Activated CD8-positive, alpha-beta memory T cell treated with anti-CD3 and anti-CD28 coated beads, Interleukin-2, amount 10 ng/mL, durations not matched to agents 7 days and 5 days (primary cell): ENCODE measurements at regions not wholly inside any gene's neighbourhood (a gene's known extent, or its start where the extent isn't known, plus 50 kb on each side); places are given as distances from the start of the nearest gene placed in this dataset.

Experiments
- ATAC-seq: fragments of 150-1000 bp; cut with Tn5 transposase; one replicate; pipeline ENCODE4 v1.10.0; 2021; ENCODE audit warnings: moderate library complexity
- CTCF ChIA-PET: fragments of 350-600 bp; sonication (Branson Sonifier 250); formaldehyde crosslinking; loops from one replicate; lab custom pipeline; 2021; ENCODE audit warnings: antibody characterized with exemption; lab: Charles Lee
- DNase-seq: peaks from one replicate; pipeline ENCODE4 v3.0.0-alpha.2; 2020
- H3K27ac Mint-ChIP-seq: one replicate; pipeline ENCODE4 v1.8.0; 2021; ENCODE audit warnings: mild to moderate bottlenecking, mixed read lengths
- H3K27me3 Mint-ChIP-seq: one replicate; pipeline ENCODE4 v1.8.0; 2021; ENCODE audit warnings: mixed read lengths
- H3K36me3 Mint-ChIP-seq: one replicate; pipeline ENCODE4 v1.8.0; 2021; ENCODE audit warnings: mild to moderate bottlenecking, mixed read lengths
- H3K4me1 Mint-ChIP-seq: one replicate; pipeline ENCODE4 v1.8.0; 2021; ENCODE audit warnings: mixed read lengths
- H3K4me3 Mint-ChIP-seq: one replicate; pipeline ENCODE4 v1.8.0; 2021; ENCODE audit warnings: mild to moderate bottlenecking, moderate library complexity, mixed read lengths
- H3K9me3 Mint-ChIP-seq: one replicate; pipeline ENCODE4 v1.8.0; 2022; ENCODE audit warnings: low read depth, mixed read lengths

DNA sequence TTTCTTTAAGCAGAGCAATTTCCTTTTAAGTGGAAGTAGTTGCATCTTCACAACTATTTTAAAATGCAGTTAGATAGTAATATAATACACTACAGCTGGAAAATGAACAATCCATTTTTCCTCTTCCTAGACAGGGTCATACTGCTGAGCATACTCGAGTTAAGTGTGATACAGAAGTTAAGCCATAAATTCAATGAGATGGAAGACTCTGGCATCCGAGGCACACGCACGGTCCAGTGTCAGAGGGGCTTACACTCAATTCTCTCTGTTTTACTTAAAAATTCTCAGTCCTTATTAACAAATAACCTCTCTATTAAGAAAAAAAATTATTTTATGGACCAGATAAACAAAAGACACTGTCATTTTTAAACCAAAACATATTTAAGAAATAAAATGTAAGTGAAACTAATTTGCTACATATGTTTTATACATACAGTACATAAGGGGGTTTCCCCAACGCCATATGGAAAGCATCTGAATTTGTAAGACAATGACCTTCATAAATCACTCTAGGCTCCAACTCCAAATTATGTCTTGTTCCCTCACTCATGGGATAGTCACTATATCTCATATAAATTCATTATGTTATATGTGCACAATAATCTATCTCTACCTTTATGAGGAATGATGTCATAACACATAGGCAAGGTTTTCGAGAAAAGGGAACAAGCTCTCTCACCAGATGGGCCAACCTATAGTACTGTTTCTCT is 315.3 kb downstream of the PAPSS1 start:
- DNase-seq (no peak), ATAC-seq (no peak)
- H3K36me3 Mint-ChIP-seq = no peaks in the 10 kb centered on the region
- H3K4me1 Mint-ChIP-seq = no peaks in the 10 kb centered on the region
- no peaks in the 10 kb centered on the region for H3K9me3 Mint-ChIP-seq
- no peak overlapping the region for H3K27ac Mint-ChIP-seq
- no peaks in the 10 kb centered on the region for H3K27me3 Mint-ChIP-seq
- H3K4me3 Mint-ChIP-seq = no peak overlapping the region
- CTCF ChIA-PET = no interaction called here

DNA sequence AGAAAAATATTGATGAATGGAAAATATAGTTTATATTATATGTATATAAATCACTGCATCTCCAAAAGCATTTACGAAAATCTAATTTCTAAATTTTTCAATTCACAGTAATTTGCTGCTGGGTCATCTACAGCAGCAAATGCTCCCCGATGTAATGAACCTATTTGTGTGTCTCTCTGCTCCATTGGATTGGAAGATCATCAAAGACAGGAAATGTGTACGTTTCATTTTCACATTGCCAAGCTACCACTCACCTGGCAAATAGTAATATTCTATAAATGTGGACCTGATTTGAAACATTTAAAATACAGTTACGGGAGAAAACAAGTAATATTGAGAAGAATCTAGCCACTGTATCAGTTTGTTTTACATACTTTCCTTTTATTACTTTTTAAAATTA is 317.7 kb downstream of the PAPSS1 start:
- no peaks in the 10 kb centered on the region for H3K4me1 Mint-ChIP-seq
- H3K4me3 Mint-ChIP-seq = no peak overlapping the region
- H3K27me3 Mint-ChIP-seq = no peaks in the 10 kb centered on the region
- no peak overlapping the region for H3K27ac Mint-ChIP-seq
- no peaks in the 10 kb centered on the region for H3K36me3 Mint-ChIP-seq
- CTCF ChIA-PET = no interaction called here
- ATAC-seq (no peak), DNase-seq (no peak)
- no peaks in the 10 kb centered on the region for H3K9me3 Mint-ChIP-seq

DNA sequence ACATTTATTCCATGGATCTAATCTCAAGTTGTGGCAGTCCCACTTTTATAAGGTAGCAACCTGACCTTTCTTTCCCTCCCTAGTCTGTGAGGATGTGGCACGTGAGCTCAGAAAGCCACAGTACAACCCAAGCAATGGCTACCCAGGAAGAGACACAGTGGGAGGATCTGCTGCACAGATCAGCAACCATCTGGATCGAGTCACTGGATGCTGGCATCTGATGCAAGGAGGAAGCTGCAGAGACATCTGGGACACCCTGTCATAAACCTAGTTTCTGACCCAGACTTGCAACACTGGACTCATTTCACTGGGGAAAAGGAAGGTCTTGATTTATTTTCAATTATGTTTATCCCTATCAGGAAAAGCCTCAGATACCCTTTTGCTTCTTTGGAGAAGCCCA is 327.1 kb downstream of the PAPSS1 start:
- H3K27me3 Mint-ChIP-seq = no peaks in the 10 kb centered on the region
- no peaks in the 10 kb centered on the region for H3K36me3 Mint-ChIP-seq
- H3K4me1 Mint-ChIP-seq = no peaks in the 10 kb centered on the region
- ATAC-seq = no peak
- peaks cover 2% of the 10 kb centered on the region for H3K9me3 Mint-ChIP-seq
- CTCF ChIA-PET = no interaction called here
- no peak overlapping the region for H3K27ac Mint-ChIP-seq
- DNase-seq = no peak
- H3K4me3 Mint-ChIP-seq = no peak overlapping the region

DNA sequence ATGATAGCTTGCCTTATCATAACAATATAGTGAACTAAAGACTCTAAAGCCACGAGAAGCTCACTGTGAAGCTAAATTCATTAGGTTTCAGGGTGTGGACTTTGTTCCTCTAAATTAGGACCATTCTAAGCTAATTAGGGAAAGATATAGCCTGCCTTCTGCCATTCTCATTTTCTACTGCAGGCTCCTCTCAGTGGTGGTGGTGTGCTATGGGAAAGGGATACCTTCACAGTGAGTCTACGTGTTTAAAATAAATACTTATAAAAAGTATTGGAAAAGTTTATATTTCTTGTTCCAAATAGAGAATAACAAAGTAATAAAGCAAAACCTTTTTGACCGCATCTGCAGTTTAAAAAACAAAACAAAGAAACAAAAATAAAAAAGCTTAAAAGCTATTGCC is 327.7 kb downstream of the PAPSS1 start:
- H3K27ac Mint-ChIP-seq = no peak overlapping the region
- no peaks in the 10 kb centered on the region for H3K4me1 Mint-ChIP-seq
- no peak overlapping the region for H3K4me3 Mint-ChIP-seq

DNA sequence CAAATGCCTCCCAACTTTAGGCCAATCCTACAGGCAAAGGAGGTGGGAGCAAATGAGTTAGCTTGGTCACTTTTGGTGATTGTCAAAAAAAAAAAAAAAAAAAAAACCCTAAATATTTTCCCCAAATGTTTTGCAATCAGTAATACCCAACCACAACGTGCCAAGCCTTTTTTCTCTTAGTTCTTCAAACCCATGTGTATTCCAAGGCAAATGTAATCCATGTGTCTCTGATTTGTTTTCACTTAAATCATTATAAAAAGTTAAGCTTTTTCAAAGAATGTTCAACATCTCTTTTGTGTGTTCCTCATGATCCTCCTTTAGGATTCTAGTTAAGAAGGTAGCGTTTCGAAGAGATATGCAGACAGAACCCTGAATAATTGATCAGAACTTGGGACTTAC is 328.4 kb downstream of the PAPSS1 start:
- CTCF ChIA-PET = no interaction called here
- ATAC-seq (no peak), DNase-seq (no peak)
- Mint-ChIP-seq H3K4me1 (no peaks in the 10 kb centered on the region), H3K4me3 (no peak overlapping the region), H3K27ac (no peak overlapping the region), H3K27me3 (no peaks in the 10 kb centered on the region), H3K36me3 (no peaks in the 10 kb centered on the region), H3K9me3 (no peaks in the 10 kb centered on the region)

More for the DNA sequence above, 327.7 kb downstream of the PAPSS1 start:
- Mint-ChIP-seq H3K36me3 (no peaks in the 10 kb centered on the region), H3K27me3 (no peaks in the 10 kb centered on the region), H3K9me3 (peaks cover 2% of the 10 kb centered on the region)
- CTCF ChIA-PET = no interaction called here
- DNase-seq (no peak), ATAC-seq (no peak)

DNA sequence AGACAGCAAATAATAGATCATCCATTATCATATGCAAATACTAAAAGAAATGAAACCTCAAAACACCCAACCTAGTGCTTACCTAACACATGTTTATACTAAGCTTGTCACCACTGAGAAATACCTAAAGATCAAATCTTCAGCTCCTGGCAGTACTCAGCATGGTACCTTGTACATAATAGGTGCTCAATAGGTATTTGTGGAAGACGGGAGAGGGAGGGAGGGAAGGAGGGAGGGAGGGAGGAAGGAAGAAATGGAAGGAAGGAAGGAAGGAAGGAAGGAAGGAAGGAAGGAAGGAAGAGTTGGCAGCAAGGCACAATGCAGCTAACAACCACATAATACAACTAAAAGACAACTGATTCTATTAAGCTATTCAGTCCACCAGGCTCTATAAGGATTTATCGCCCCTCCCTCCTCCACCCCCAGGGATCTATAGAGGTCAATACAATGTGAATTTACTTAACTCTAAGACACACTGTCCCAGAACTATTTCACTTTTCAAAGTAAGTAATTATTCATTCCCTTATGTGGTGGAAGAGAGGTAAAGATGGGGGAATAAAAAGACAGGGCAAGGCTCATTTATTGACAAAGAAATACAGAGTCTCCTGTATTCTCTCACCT is 328.9 kb downstream of the PAPSS1 start:
- no peaks in the 10 kb centered on the region for H3K36me3 Mint-ChIP-seq
- H3K27me3 Mint-ChIP-seq = no peaks in the 10 kb centered on the region
- H3K4me1 Mint-ChIP-seq = no peaks in the 10 kb centered on the region
- no peak overlapping the region for H3K4me3 Mint-ChIP-seq
- no peaks in the 10 kb centered on the region for H3K9me3 Mint-ChIP-seq
- H3K27ac Mint-ChIP-seq = no peak overlapping the region
- DNase-seq (no peak), ATAC-seq (no peak)
- CTCF ChIA-PET = no interaction called here

DNA sequence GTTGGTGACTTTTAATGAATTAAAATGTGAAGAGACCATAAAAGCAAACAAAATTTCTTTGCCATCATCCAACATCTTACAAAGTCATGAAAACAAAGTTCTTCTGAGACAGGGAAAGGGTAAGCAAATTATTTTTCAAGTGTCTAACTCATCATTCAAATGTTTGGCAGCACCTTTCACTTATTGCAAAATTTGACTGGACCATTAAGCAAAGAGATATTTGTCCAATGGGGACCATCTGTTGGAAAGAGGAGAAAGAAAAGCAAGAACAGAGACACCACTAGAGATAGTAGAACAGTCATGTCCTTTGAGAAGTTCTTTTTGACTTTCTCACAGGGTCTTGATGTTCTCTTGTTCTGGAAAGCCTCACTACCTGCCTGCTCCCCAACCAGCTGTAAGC is 330.1 kb downstream of the PAPSS1 start:
- ATAC-seq = no peak
- CTCF ChIA-PET = no interaction called here

DNA sequence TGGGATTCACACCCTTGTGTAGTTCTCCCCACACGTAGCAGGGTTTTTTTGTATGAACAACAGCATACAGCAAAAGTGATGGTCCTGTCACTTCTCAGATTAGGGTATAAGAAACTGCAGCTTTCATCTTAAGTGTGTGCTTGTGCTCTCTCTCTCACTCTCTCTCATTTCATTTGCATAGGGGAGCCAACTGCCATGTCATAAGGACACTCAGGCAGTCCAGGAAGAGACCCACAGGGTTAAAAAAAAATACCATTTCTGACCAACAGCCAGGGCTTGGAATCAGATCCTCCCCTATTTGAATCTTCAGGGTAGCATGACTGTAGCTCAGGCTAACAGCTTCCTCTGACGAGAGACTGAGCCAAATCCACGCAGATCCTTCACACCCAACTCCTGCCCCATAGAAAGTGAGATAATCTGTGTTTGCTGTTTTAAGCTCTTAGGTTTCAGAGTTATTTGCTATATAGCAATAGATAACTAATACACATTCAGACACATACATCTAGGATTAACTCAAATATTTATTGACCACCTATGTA is 331.2 kb downstream of the PAPSS1 start:
- Mint-ChIP-seq H3K36me3 (no peaks in the 10 kb centered on the region), H3K27me3 (no peaks in the 10 kb centered on the region), H3K4me3 (no peak overlapping the region), H3K4me1 (no peaks in the 10 kb centered on the region), H3K9me3 (no peaks in the 10 kb centered on the region), H3K27ac (no peak overlapping the region)
- no peak for DNase-seq
- no peak for ATAC-seq
- CTCF ChIA-PET = no interaction called here

More for the DNA sequence above, 330.1 kb downstream of the PAPSS1 start:
- no peaks in the 10 kb centered on the region for H3K4me1 Mint-ChIP-seq
- H3K9me3 Mint-ChIP-seq = no peaks in the 10 kb centered on the region
- no peaks in the 10 kb centered on the region for H3K36me3 Mint-ChIP-seq
- no peaks in the 10 kb centered on the region for H3K27me3 Mint-ChIP-seq
- H3K4me3 Mint-ChIP-seq = no peak overlapping the region
- DNase-seq = no peak
- H3K27ac Mint-ChIP-seq = no peak overlapping the region

DNA sequence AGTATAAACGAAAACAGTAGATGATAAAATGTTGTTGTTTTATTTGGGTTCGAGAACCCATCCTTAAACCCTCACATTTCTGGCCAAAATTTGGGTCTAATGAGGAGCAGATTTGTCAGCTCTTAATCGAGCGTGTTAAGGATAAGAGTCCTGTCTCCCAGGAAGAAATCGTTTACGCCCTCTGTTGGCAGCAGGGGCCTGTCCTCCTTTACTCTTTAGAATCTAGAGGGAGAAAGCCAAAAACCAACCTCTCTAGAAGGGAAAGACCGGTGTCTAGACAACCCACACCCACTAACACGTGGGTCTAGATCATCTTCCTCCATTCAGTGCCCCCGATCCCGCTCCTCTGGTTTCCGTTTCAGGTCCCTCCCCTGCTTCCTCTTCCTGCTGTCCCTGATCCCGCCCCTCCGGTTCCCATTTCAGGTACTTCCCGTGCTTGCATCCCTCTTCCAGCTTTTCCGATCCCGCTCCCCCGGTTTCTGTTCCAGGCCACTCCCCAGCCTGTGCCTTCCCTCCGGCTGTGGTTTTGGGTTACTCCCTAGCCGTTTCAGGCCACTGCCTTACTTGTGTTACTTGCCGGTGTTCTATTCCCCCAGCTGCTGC is 339.1 kb downstream of the PAPSS1 start:
- Mint-ChIP-seq H3K9me3 (no peaks in the 10 kb centered on the region), H3K36me3 (no peaks in the 10 kb centered on the region), H3K27me3 (no peaks in the 10 kb centered on the region), H3K27ac (no peak overlapping the region), H3K4me3 (no peak overlapping the region), H3K4me1 (no peaks in the 10 kb centered on the region)
- CTCF ChIA-PET = no interaction called here
- no peak for DNase-seq
- no peak for ATAC-seq

DNA sequence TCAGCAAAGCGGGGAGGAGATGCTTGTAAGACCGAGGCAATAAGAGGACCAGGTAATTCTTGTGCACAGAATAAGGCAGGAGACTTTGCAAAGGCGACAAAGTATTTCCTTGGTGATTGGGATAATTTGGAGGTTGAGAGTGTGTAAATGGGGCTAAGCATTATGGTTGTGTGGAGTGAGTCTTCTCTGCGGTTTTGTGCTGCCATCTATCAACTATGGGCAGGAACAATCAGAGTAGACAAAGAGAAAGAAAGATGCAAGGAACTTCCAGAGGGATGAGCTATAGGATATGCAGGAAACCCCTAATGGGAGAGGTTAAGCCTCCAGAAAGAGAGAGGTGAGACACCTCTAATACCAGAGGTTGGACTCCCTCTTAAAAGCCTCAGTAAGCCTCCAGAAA is 339.8 kb downstream of the PAPSS1 start:
- no peak overlapping the region for H3K27ac Mint-ChIP-seq

DNA sequence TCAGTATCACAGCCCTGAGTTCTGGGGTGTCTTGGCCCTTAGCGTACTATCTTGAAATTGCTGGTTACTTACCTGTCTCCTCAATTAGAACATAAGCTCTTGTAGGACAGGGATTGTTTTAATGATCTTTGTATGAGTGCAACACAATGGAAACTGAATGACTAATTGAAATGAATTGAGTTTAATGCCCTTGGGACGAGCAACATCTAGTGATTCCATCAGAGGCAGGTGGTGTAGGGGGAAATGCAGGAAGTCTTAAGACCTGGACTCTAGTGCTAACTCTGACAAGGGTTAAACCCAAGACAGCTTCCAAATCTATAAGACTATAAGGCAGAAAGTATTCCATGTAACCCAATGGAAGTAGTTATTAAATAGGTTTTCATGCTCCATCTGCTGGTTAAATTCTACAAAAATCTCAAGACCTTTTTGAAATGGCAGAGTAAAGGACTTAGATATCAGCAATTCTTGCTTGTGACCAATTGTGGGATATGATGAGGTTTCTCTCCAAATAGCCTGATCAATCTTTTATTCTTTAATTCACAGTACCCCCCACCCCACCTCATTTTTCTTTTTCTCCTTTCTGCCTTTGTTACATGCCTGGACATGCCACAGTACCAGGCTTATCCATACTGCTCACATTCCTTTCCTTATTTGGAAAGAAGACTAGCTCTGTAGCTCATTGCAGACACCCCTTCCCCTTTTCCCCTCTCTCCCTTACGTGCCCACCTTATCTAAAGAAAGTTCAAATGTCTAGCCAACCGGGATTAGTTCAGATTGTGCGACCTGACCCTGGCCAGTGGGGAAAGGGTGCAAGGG is 340.8 kb downstream of the PAPSS1 start:
- DNase-seq (no peak), ATAC-seq (no peak)
- no peak overlapping the region for H3K4me3 Mint-ChIP-seq
- H3K9me3 Mint-ChIP-seq = no peaks in the 10 kb centered on the region
- no peaks in the 10 kb centered on the region for H3K36me3 Mint-ChIP-seq
- CTCF ChIA-PET = no interaction called here
- H3K27me3 Mint-ChIP-seq = no peaks in the 10 kb centered on the region
- no peak overlapping the region for H3K27ac Mint-ChIP-seq
- H3K4me1 Mint-ChIP-seq = no peaks in the 10 kb centered on the region

More for the DNA sequence above, 339.8 kb downstream of the PAPSS1 start:
- no peak for ATAC-seq
- Mint-ChIP-seq H3K9me3 (no peaks in the 10 kb centered on the region), H3K4me1 (no peaks in the 10 kb centered on the region), H3K36me3 (no peaks in the 10 kb centered on the region), H3K27me3 (no peaks in the 10 kb centered on the region), H3K4me3 (no peak overlapping the region)
- CTCF ChIA-PET = no interaction called here
- no peak for DNase-seq

DNA sequence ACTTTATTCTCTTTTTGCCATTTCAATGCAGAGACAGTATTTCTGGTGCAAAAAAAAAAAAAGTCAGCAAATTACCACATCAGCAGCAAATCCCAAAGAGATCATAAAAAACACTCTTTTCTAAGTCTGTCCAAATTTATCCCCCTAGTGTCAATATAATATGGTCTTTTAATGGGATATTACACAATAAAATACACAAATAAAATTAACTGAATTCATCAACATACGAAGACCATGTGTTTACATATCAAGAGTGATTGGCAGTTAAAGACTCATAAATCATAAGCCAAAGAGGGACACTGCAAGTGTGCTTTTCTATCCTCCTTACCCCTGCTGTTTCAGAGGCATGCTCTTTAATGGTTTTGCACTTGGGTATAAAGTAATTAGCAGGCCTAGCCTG is 340.2 kb upstream of the DKK2 start:
- Mint-ChIP-seq H3K9me3 (no peaks in the 10 kb centered on the region), H3K27ac (no peak overlapping the region), H3K4me1 (no peaks in the 10 kb centered on the region), H3K4me3 (no peak overlapping the region), H3K36me3 (no peaks in the 10 kb centered on the region), H3K27me3 (no peaks in the 10 kb centered on the region)
- ATAC-seq = no peak
- CTCF ChIA-PET = no interaction called here
- DNase-seq = no peak

DNA sequence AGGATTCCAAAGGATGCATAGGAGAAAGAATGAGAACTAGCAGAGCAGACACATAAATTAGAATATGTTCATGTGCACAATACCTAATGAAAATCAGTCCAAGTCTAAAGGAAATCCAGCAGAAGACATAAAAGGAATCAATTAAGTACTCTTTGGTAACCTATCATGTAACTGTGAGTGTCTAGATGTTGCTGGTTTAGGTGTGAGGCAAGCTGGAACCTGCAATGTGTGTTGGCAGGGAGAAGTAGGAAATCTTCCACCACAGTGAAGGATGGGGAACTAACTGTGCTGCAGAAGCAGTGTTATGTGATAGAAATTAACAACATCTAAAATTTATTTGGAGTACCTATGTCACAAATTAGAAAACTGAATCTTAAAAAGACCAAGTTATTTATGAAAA is 330.8 kb upstream of the DKK2 start:
- Mint-ChIP-seq H3K4me3 (no peak overlapping the region), H3K27me3 (peaks cover 3% of the 10 kb centered on the region), H3K4me1 (no peaks in the 10 kb centered on the region), H3K36me3 (no peaks in the 10 kb centered on the region), H3K9me3 (no peaks in the 10 kb centered on the region), H3K27ac (no peak overlapping the region)
- ATAC-seq = no peak
- CTCF ChIA-PET = no interaction called here
- DNase-seq = no peak
